GM12873 (cell line): ENCODE measurements at regions not wholly inside any gene's neighbourhood (a gene's known extent, or its start where the extent isn't known, plus 50 kb on each side); places are given as distances from the start of the nearest gene placed in this dataset.

ENCODE experiments used
- CTCF ChIP-seq: IDR thresholded peaks from 2 replicates; pipeline ENCODE4 v1.5.1; 2012; ENCODE audit warnings: low read depth, mild to moderate bottlenecking, moderate library complexity, low read length, control low read depth; ENCODE audit not compliant: insufficient read depth; ENCODE audit errors: missing control alignments

GRCh38 chr16:86035906-86036305 is 136.9 kb downstream of the IRF8 start:
- no peak for TF ChIP-seq CTCF

- no peak for TF ChIP-seq CTCF
Observed at GRCh38 chr16:86037999-86038925, 139.3 kb downstream of the IRF8 start.

- TF ChIP-seq CTCF, result no peak
Observed at GRCh38 chr16:86038926-86039310, 140.0 kb downstream of the IRF8 start.

- no peak for TF ChIP-seq CTCF
Observed at GRCh38 chr16:86039606-86040005, 140.6 kb downstream of the IRF8 start.

- no peak for TF ChIP-seq CTCF
Observed at GRCh38 chr16:86040496-86040895, 141.5 kb downstream of the IRF8 start.

GRCh38 chr16:86041215-86041614 is 142.3 kb downstream of the IRF8 start:
- TF ChIP-seq CTCF, result no peak

GRCh38 chr16:86041807-86042206 is 142.8 kb downstream of the IRF8 start:
- TF ChIP-seq CTCF, result no peak
